ENCODE measurements at regions not wholly inside any gene's neighbourhood (a gene's known extent, or its start where the extent isn't known, plus 50 kb on each side); places are given as distances from the start of the nearest gene placed in this dataset.

- DNase-seq, result no peak
These were observed 210.5 kb downstream of the GADD45G start for GRCh38 chr9:89815061-89815902.

GRCh38 chr9:89815903-89816573 lies 211.2 kb downstream of the GADD45G start:
- no peak for DNase-seq

- DNase-seq, result no peak
These were observed 212.5 kb downstream of the GADD45G start for GRCh38 chr9:89817151-89817950.

GRCh38 chr9:89820337-89820736 lies 215.5 kb downstream of the GADD45G start:
- no peak for DNase-seq

GRCh38 chr9:89821081-89821480 lies 216.3 kb downstream of the GADD45G start:
- no peak for DNase-seq

- no peak for DNase-seq
These were observed 218.2 kb downstream of the GADD45G start for GRCh38 chr9:89822996-89823395.

GRCh38 chr9:89825669-89826068 lies 220.9 kb downstream of the GADD45G start:
- DNase-seq, result no peak

- no peak for DNase-seq
These were observed 221.4 kb downstream of the GADD45G start for GRCh38 chr9:89826186-89826585.

- no peak for DNase-seq
These were observed 224.5 kb downstream of the GADD45G start for GRCh38 chr9:89829346-89829745.

- DNase-seq, result no peak
These were observed 230.9 kb downstream of the GADD45G start for GRCh38 chr9:89835666-89836065.

GRCh38 chr9:89837162-89837933 lies 232.5 kb downstream of the GADD45G start:
- no peak for DNase-seq

GRCh38 chr9:89837934-89838310 lies 233.1 kb downstream of the GADD45G start:
- no peak for DNase-seq

- DNase-seq, result no peak
These were observed 233.8 kb downstream of the GADD45G start for GRCh38 chr9:89838621-89839020.

GRCh38 chr9:89839449-89839848 lies 234.6 kb downstream of the GADD45G start:
- DNase-seq, result no peak

GRCh38 chr9:89839952-89840351 lies 235.1 kb downstream of the GADD45G start:
- DNase-seq, result no peak

- no peak for DNase-seq
These were observed 236.6 kb downstream of the GADD45G start for GRCh38 chr9:89841456-89841855.

GRCh38 chr9:89842267-89842768 lies 237.5 kb downstream of the GADD45G start:
- DNase-seq, result no peak

GRCh38 chr9:89843074-89843473 lies 238.3 kb downstream of the GADD45G start:
- DNase-seq, result no peak

- DNase-seq, result no peak
These were observed 238.8 kb downstream of the GADD45G start for GRCh38 chr9:89843591-89843990.

GRCh38 chr9:89844075-89844474 lies 239.3 kb downstream of the GADD45G start:
- no peak for DNase-seq

- no peak for DNase-seq
These were observed 239.7 kb downstream of the GADD45G start for GRCh38 chr9:89844535-89844934.

- DNase-seq, result no peak
These were observed 240.5 kb downstream of the GADD45G start for GRCh38 chr9:89845321-89845720.

- no peak for DNase-seq
These were observed 241.1 kb downstream of the GADD45G start for GRCh38 chr9:89845862-89846261.
